ENCODE measurements at regions not wholly inside any gene's neighbourhood (a gene's known extent, or its start where the extent isn't known, plus 50 kb on each side); places are given as distances from the start of the nearest gene placed in this dataset.
A peak's percentile ranks its signal among the peaks of the same experiment; 100 is the strongest.

DNA sequence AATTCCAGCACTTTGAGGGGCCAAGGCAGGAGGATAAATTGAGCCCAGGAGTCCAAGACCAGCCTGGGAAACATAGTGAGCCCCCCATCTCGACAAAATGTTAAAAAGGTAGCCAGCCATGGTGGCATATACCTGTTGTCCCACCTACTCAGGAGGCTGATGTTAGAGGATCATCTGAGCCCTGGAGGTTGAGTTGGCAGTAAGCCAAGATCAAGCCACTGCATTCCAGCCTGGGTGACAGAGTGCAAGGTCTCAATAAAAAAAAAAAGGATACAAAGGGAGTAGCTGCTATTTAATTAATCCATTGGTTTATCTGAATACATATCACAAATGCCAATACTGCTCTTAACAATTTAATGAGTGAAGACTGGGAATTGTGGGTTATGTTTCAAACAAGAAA lies 327.8 kb downstream of the CPS1 start:
- TF ChIP-seq, protein P1, sequence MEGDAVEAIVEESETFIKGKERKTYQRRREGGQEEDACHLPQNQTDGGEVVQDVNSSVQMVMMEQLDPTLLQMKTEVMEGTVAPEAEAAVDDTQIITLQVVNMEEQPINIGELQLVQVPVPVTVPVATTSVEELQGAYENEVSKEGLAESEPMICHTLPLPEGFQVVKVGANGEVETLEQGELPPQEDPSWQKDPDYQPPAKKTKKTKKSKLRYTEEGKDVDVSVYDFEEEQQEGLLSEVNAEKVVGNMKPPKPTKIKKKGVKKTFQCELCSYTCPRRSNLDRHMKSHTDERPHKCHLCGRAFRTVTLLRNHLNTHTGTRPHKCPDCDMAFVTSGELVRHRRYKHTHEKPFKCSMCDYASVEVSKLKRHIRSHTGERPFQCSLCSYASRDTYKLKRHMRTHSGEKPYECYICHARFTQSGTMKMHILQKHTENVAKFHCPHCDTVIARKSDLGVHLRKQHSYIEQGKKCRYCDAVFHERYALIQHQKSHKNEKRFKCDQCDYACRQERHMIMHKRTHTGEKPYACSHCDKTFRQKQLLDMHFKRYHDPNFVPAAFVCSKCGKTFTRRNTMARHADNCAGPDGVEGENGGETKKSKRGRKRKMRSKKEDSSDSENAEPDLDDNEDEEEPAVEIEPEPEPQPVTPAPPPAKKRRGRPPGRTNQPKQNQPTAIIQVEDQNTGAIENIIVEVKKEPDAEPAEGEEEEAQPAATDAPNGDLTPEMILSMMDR (IDR thresholded peaks at IDR 0.05; ENCODE audit: control insufficient read depth, extremely low read depth, insufficient read depth) = no peak
- DNase-seq (ENCODE audit: low read depth) = no peak
- no peak overlapping the region for H3K4me3 ChIP-seq (ENCODE audit: low read depth, low read length)

DNA sequence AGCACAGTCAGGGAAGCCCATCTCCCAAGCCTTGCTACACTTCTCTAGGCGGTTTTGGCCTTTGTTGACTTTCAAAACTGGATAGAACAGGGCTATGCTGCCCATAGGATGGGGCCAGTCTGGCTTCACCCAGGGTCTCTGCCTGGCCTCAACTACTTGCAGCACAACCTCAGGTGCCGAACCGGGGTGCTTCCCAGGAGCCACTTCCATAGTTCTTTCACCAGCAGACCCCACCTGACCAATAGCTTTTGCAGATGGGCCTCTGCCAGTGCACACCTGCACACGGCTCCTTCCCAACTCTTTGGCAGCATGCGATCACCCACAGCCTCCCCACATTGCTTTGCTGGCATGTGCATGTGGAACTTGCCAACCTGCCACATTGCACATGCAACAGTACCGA lies 331.6 kb downstream of the CPS1 start:
- TF ChIP-seq, protein P1 (IDR thresholded peaks at IDR 0.05; ENCODE audit: control insufficient read depth, extremely low read depth, insufficient read depth) = no peak
- no peak overlapping the region for H3K4me3 ChIP-seq (ENCODE audit: low read depth, low read length)
- DNase-seq (ENCODE audit: low read depth) = no peak

DNA sequence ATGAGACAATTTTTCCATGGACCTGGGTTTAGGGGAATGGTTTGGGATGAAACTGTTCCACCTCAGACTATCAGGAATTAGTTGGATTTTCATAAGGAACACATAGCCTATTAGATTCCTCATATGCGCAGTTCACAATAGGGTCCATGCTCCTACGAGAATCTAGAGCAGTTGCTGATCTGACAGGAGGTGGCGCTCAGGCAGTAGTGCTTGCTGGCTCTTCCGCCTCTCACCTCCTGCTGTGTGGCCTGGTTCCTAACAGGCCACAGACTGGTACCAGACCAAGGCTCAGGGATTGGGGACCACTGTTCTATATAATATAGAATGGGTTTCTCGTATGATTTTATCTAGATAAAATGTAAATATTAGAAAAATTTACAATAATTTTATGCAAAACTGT lies 338.7 kb downstream of the CPS1 start:
- DNase-seq (ENCODE audit: low read depth) = no peak
- no peak overlapping the region for H3K4me3 ChIP-seq (ENCODE audit: low read depth, low read length)
- TF ChIP-seq, protein P1 (IDR thresholded peaks at IDR 0.05; ENCODE audit: control insufficient read depth, extremely low read depth, insufficient read depth) = peak; percentile 45

DNA sequence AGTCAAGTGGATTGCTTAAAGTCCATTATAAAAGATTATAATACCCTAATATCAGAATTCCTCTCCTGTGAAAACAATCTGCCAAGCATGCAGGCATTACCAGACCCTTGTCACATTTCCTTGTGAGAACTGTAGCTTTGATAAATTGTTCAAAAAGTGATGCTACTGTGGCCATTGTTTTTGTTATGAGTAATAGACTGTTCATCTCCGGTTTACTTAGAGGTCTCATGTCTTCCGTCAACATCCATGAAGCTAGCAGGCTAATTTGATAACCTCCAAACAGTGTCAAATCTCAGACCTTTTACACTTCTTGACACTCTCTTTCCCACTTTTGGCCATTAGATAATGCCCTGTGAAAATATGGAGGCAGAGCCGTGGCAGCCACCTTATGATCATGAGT lies 342.7 kb downstream of the CPS1 start:
- TF ChIP-seq, protein P1 (IDR thresholded peaks at IDR 0.05; ENCODE audit: control insufficient read depth, extremely low read depth, insufficient read depth) = no peak
- no peak for DNase-seq (ENCODE audit: low read depth)
- no peak overlapping the region for H3K4me3 ChIP-seq (ENCODE audit: low read depth, low read length)

DNA sequence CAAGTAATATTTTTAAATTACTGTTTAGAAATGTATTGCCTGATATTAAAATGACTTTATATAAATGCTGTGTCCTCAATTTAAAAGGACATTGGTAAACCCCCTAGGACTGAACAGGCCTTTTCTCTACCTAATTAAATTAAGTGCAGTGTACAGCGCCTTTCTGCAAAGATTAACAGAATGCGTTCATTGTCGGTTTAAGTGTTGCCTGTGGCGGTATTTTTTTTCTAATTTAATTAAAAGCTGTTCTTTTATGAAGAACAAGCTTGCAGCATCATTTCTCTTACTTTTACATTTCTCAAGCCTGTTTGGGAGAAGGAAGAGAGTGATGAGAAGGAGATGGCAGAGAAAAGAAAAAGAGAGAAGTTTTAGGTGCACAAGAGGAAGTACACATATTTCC lies 344.9 kb downstream of the CPS1 start:
- no peak for DNase-seq (ENCODE audit: low read depth)
- TF ChIP-seq, protein P1 (IDR thresholded peaks at IDR 0.05; ENCODE audit: control insufficient read depth, extremely low read depth, insufficient read depth) = no peak
- no peak overlapping the region for H3K4me3 ChIP-seq (ENCODE audit: low read depth, low read length)

DNA sequence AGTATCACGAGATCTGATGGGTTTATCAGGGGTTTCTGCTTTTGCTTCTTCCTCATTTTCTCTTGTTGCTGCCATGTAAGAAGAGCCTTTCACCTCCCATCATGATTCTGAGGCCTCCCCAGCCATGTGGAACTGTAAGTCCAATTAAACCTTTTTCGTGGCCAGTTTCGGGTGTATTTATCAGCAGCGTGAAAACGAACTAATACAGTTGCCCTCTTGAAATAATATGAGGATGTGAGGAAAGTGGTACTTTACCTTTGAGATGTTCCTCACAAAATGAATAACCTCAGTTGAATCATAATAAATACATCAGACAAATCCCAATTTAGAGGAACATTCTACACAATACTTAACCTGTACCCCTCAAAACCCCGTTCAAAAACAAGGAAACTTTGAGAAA lies 356.4 kb downstream of the CPS1 start:
- TF ChIP-seq, protein P1 (IDR thresholded peaks at IDR 0.05; ENCODE audit: control insufficient read depth, extremely low read depth, insufficient read depth) = no peak
- no peak for DNase-seq (ENCODE audit: low read depth)
- H3K4me3 ChIP-seq (ENCODE audit: low read depth, low read length) = no peak overlapping the region

DNA sequence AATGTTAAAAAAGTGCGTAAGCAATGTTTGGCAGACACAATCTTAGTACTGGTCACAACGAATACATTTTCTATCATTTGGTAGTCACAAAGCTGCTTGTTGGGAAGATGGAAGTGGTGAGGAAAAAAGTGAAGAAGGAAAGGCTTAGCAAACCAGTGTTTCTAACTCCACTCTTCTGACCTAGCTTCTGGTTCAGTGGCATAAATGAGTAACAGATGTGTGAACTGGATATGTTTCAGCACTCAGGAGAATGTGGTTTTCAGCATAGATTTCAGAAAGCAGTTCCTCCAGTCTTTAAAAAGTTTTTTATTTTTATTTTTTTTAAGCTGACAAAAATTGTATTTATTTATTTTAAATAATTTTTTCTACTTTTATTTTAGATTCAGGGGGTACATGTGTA lies 357.1 kb downstream of the CPS1 start:
- H3K4me3 ChIP-seq (ENCODE audit: low read depth, low read length) = no peak overlapping the region
- TF ChIP-seq, protein P1 (IDR thresholded peaks at IDR 0.05; ENCODE audit: control insufficient read depth, extremely low read depth, insufficient read depth) = no peak
- no peak for DNase-seq (ENCODE audit: low read depth)
